ENCODE measurements at regions not wholly inside any gene's neighbourhood (a gene's known extent, or its start where the extent isn't known, plus 50 kb on each side); places are given as distances from the start of the nearest gene placed in this dataset.

DNA sequence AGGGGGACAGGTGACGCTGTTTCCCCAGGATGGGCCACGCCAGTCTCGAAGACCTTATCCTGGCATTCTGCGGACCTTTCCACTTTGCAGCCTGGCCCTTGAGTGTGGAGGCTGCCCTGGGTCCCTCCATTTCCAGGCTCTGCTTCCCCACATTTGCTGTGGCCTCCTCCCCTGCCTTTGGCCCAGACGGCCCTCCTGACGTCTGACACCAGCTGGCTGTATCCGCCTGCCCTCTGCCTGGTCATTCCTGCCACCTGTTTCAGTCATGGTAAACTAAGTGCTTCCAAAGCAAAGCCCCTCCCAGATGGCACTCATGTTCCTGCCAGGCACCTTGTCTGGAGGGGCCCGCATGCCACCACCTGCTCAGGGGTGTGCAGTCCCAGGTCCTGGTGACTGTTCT is 95.1 kb downstream of the ASB1 start:
- TF ChIP-seq, protein P1, sequence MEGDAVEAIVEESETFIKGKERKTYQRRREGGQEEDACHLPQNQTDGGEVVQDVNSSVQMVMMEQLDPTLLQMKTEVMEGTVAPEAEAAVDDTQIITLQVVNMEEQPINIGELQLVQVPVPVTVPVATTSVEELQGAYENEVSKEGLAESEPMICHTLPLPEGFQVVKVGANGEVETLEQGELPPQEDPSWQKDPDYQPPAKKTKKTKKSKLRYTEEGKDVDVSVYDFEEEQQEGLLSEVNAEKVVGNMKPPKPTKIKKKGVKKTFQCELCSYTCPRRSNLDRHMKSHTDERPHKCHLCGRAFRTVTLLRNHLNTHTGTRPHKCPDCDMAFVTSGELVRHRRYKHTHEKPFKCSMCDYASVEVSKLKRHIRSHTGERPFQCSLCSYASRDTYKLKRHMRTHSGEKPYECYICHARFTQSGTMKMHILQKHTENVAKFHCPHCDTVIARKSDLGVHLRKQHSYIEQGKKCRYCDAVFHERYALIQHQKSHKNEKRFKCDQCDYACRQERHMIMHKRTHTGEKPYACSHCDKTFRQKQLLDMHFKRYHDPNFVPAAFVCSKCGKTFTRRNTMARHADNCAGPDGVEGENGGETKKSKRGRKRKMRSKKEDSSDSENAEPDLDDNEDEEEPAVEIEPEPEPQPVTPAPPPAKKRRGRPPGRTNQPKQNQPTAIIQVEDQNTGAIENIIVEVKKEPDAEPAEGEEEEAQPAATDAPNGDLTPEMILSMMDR (IDR thresholded peaks at IDR 0.05) = no peak
- TF ChIP-seq POLR2AphosphoS5 (IDR thresholded peaks at IDR 0.05; ENCODE audit: low read depth, low read length) (no peak), SIN3A (IDR thresholded peaks at IDR 0.05; ENCODE audit: borderline replicate concordance, insufficient read depth, low read depth, low read length) (no peak)
- TF ChIP-seq, protein P2, sequence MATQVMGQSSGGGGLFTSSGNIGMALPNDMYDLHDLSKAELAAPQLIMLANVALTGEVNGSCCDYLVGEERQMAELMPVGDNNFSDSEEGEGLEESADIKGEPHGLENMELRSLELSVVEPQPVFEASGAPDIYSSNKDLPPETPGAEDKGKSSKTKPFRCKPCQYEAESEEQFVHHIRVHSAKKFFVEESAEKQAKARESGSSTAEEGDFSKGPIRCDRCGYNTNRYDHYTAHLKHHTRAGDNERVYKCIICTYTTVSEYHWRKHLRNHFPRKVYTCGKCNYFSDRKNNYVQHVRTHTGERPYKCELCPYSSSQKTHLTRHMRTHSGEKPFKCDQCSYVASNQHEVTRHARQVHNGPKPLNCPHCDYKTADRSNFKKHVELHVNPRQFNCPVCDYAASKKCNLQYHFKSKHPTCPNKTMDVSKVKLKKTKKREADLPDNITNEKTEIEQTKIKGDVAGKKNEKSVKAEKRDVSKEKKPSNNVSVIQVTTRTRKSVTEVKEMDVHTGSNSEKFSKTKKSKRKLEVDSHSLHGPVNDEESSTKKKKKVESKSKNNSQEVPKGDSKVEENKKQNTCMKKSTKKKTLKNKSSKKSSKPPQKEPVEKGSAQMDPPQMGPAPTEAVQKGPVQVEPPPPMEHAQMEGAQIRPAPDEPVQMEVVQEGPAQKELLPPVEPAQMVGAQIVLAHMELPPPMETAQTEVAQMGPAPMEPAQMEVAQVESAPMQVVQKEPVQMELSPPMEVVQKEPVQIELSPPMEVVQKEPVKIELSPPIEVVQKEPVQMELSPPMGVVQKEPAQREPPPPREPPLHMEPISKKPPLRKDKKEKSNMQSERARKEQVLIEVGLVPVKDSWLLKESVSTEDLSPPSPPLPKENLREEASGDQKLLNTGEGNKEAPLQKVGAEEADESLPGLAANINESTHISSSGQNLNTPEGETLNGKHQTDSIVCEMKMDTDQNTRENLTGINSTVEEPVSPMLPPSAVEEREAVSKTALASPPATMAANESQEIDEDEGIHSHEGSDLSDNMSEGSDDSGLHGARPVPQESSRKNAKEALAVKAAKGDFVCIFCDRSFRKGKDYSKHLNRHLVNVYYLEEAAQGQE (IDR thresholded peaks at IDR 0.05; ENCODE audit: insufficient read depth in 1 of 2, low read depth in 2 of 2, low read length in 1 of 2) = no peak
